T-helper 2 cell treated with Interferon-gamma antibody and Interleukin-4, amounts not matched to agents 100 ng/mL and 5 ng/mL, for 36 hours (primary cell): ENCODE measurements at regions not wholly inside any gene's neighbourhood (a gene's known extent, or its start where the extent isn't known, plus 50 kb on each side); places are given as distances from the start of the nearest gene placed in this dataset.

ENCODE experiments used
- intact Hi-C: fragments of 100-400 bp; cut with micrococcal nuclease; formaldehyde crosslinking; loops from one replicate; pipeline ENCODE4 v1.15.1; 2023

GRCh38 chr11:19407677-19408270, 167.0 kb upstream of the E2F8 start:
- intact Hi-C loops, result no loop called here

GRCh38 chr11:19405966-19406365, 165.2 kb upstream of the E2F8 start:
- intact Hi-C loops, result no loop called here

- intact Hi-C loops, result no loop called here
Measured at GRCh38 chr11:19404787-19405186, 164.0 kb upstream of the E2F8 start.

GRCh38 chr11:19403196-19403895, 162.6 kb upstream of the E2F8 start:
- intact Hi-C loops, result no loop called here

- intact Hi-C loops, result no loop called here
Measured at GRCh38 chr11:19400296-19400695, 159.6 kb upstream of the E2F8 start.

GRCh38 chr11:19398772-19399527, 158.2 kb upstream of the E2F8 start:
- intact Hi-C loops, result no loop called here

- intact Hi-C loops, result no loop called here
Measured at GRCh38 chr11:19398273-19398672, 157.5 kb upstream of the E2F8 start.

GRCh38 chr11:19395050-19395449, 154.3 kb upstream of the E2F8 start:
- intact Hi-C loops, result no loop called here

- intact Hi-C loops, result no loop called here
Measured at GRCh38 chr11:19394525-19395016, 153.8 kb upstream of the E2F8 start.

- intact Hi-C loops, result no loop called here
Measured at GRCh38 chr11:19393941-19394340, 153.2 kb upstream of the E2F8 start.

- intact Hi-C loops, result no loop called here
Measured at GRCh38 chr11:19392847-19393518, 152.2 kb upstream of the E2F8 start.

- intact Hi-C loops, result no loop called here
Measured at GRCh38 chr11:19392321-19392720, 151.6 kb upstream of the E2F8 start.

- intact Hi-C loops, result no loop called here
Measured at GRCh38 chr11:19391652-19392051, 150.9 kb upstream of the E2F8 start.

- intact Hi-C loops, result no loop called here
Measured at GRCh38 chr11:19391026-19391425, 150.3 kb upstream of the E2F8 start.

- intact Hi-C loops, result no loop called here
Measured at GRCh38 chr11:19389787-19390303, 149.1 kb upstream of the E2F8 start.

GRCh38 chr11:19382131-19382611, 141.4 kb upstream of the E2F8 start:
- intact Hi-C loops, result no loop called here

GRCh38 chr11:19380375-19380774, 139.6 kb upstream of the E2F8 start:
- intact Hi-C loops, result no loop called here

GRCh38 chr11:19379465-19379864, 138.7 kb upstream of the E2F8 start:
- intact Hi-C loops, result no loop called here

GRCh38 chr11:19378814-19379213, 138.1 kb upstream of the E2F8 start:
- intact Hi-C loops, result no loop called here

- intact Hi-C loops, result no loop called here
Measured at GRCh38 chr11:19377881-19378280, 137.1 kb upstream of the E2F8 start.

- intact Hi-C loops, result no loop called here
Measured at GRCh38 chr11:19375440-19375839, 134.7 kb upstream of the E2F8 start.
